Cardiac muscle cell (in vitro differentiated cells and primary cell): ENCODE measurements at regions not wholly inside any gene's neighbourhood (a gene's known extent, or its start where the extent isn't known, plus 50 kb on each side); places are given as distances from the start of the nearest gene placed in this dataset.

Experiments
- DNase-seq, 2 donors: peaks; one replicate each; pipeline versions ENCODE4 v3.0.0 to v3.0.0-alpha.2; 2010 to 2017; ENCODE audit warnings: low read depth in 1 of 2, low spot score in 1 of 2
- H3K27ac ChIP-seq: fragments of 200-600 bp; sonication (generic); 2 replicates; pipeline ENCODE4 v1.5.1; 2016
- H3K27me3 ChIP-seq: fragments of 200-600 bp; sonication (generic); 2 replicates; pipeline ENCODE4 v1.6.0; 2016; ENCODE audit warnings: control low read depth
- H3K36me3 ChIP-seq: fragments of 200-600 bp; sonication (generic); 2 replicates; pipeline ENCODE4 v1.5.1; 2016; ENCODE audit warnings: control low read depth
- H3K4me1 ChIP-seq: fragments of 200-600 bp; sonication (generic); 2 replicates; pipeline ENCODE4 v1.8.1; 2017; ENCODE audit warnings: low read depth, mild to moderate bottlenecking, mixed run types
- H3K4me3 ChIP-seq: fragments of 200-600 bp; sonication (generic); 2 replicates; pipeline ENCODE4 v1.5.1; 2016; ENCODE audit warnings: mild to moderate bottlenecking
- H3K9me3 ChIP-seq: fragments of 200-600 bp; sonication (generic); 2 replicates; pipeline ENCODE4 v1.5.1; 2017; ENCODE audit warnings: low read depth, mild to moderate bottlenecking, control low read depth
- CTCF ChIP-seq: IDR thresholded peaks from 2 replicates; pipeline ENCODE4 v1.5.1; 2012; ENCODE audit warnings: low read depth, mild to moderate bottlenecking, low read length

DNA sequence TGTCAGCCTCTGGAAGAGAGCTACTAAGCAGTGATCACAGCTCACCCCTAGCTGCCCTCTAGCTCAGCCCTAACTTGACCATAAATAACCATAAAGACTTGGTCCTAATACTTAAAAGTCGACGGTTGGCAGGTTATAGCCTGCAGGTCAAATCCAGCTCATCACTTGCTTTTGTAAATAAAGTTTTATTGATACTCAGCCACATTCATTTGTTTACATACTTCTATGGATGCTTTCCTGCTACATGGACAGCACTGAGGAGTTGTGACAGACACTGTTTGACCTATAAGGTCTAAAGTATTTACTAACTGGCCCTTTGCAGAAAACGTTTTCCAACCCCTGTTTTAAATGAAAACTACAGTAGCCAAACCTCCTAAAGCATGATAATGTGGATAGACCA is 151.6 kb upstream of the ASIC2 start:
- DNase-seq: no peak
- no peak overlapping the region for H3K4me3 ChIP-seq
- TF ChIP-seq CTCF: no peak
- H3K9me3 ChIP-seq: no peaks in the 10 kb centered on the region
- H3K4me1 ChIP-seq: no peaks in the 10 kb centered on the region
- no peaks in the 10 kb centered on the region for H3K27me3 ChIP-seq
- H3K27ac ChIP-seq: no peak overlapping the region
- H3K36me3 ChIP-seq: no peaks in the 10 kb centered on the region

DNA sequence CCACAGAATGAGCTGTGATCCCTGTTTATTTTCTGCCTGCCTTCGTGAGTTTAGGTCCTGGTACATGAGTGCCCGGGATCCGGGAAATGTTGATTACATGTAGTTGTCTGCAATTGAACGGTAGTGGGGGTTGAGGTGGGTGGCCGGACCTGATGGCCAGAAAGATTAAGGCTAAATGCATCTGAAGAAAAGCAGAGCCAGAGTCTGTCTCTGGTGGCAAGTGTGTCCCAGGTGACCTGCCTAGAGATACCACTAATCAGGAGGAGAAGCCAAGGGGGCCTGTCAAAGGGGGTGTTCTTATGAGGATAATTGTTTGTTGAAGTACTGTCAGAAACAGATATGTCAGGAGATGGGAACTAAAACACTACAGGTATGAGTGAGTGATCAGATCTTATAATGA is 154.0 kb upstream of the ASIC2 start:
- Histone ChIP-seq H3K4me1 (no peaks in the 10 kb centered on the region), H3K27ac (no peak overlapping the region), H3K4me3 (no peak overlapping the region), H3K36me3 (no peaks in the 10 kb centered on the region), H3K9me3 (no peaks in the 10 kb centered on the region), H3K27me3 (no peaks in the 10 kb centered on the region)
- TF ChIP-seq CTCF: no peak
- DNase-seq: no peak

DNA sequence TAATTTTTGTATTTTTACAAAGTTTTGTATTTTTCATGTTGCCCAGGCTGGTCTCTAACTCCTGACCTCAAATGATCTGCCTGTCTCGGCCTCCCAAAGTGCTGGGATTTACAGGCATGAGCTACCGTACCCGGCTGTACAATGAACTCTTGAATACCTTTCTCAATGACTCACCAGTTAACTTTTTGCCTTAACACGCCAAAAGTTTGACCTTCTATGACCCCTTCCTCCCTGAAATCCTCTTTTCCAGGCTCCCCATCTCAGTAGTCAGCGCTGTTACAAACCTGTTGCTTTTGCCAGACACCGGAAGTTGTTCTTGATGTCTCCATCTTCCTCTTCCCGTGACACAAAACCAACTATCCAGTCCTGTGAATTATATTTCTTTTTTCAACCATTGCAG is 158.1 kb upstream of the ASIC2 start:
- no peak for TF ChIP-seq CTCF
- H3K9me3 ChIP-seq: no peaks in the 10 kb centered on the region
- H3K4me3 ChIP-seq: no peak overlapping the region
- no peaks in the 10 kb centered on the region for H3K4me1 ChIP-seq
- no peak for DNase-seq
- H3K27me3 ChIP-seq: no peaks in the 10 kb centered on the region
- no peak overlapping the region for H3K27ac ChIP-seq
- no peaks in the 10 kb centered on the region for H3K36me3 ChIP-seq

DNA sequence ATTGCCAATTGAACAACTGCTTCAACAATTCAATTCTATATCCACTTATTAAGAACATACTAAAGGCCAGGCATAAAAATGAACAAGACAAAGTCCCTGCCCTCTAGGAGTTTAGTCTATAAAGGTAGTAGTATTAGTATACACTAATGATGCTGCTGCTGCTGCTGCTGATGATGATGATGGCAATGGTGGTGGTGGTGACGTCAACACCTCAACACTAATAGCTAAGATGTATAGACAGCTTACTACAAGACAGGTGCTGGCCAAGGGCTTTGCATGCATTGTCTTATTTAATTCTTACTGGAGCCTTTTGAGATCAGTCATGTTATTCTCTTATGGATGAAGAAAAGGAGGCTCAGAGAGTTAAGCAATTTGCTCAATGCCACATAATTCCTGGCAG is 164.4 kb upstream of the ASIC2 start:
- no peaks in the 10 kb centered on the region for H3K4me1 ChIP-seq
- no peak for TF ChIP-seq CTCF
- no peak overlapping the region for H3K4me3 ChIP-seq
- no peaks in the 10 kb centered on the region for H3K36me3 ChIP-seq
- no peak overlapping the region for H3K27ac ChIP-seq
- no peaks in the 10 kb centered on the region for H3K9me3 ChIP-seq
- H3K27me3 ChIP-seq: peaks cover 6% of the 10 kb centered on the region
- DNase-seq: no peak

DNA sequence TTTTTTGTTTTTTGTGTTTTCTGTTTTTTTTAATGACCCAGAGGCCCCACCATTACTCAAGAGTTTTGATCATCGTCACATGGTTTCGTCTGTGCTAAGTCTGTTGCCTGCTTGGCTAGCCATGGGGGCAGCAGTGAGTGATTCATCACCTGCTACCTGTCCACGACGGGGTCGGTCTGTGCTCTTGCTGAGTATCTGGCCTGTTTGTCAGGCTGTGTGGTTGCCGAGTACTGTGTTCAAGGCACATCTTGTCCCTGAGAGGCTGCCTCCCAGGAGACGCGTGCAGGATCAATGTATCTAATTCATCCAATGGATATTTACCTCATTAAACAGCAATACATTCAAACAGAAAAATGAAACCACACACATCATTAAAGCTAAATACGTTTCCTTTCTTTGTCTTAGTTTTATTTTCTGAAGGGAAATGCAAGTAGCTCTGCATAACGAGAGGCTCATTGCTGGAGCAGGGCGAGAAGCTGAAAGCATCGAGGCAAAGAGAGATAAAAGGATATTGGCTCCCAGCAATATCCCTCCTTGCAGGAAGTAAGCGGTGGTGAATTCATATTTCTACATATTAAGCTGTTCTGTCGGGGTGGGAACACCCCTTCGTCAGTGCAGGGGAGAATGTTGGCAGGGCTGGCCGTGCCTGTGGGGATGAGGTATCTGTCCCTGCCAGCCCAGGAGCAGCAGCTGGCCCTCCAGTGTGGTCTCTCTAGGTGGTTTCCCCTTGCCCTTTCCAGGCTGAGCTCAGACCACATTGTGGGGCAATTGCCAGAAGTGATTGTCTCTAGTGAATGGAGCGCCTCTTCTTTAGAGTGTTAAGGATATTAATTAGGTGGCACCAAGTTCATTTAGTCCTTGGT is 166.2 kb upstream of the ASIC2 start:
- H3K27me3 ChIP-seq: peaks cover 6% of the 10 kb centered on the region
- no peak overlapping the region for H3K4me3 ChIP-seq
- no peaks in the 10 kb centered on the region for H3K4me1 ChIP-seq
- H3K27ac ChIP-seq: no peak overlapping the region
- no peaks in the 10 kb centered on the region for H3K36me3 ChIP-seq
- no peaks in the 10 kb centered on the region for H3K9me3 ChIP-seq
- no peak for TF ChIP-seq CTCF
- DNase-seq: no peak
